GM18526 (cell line): ENCODE measurements at regions not wholly inside any gene's neighbourhood (a gene's known extent, or its start where the extent isn't known, plus 50 kb on each side); places are given as distances from the start of the nearest gene placed in this dataset.

Source experiments
- POLR2A ChIP-seq: IDR thresholded peaks from 3 replicates; pipeline ENCODE4 v1.6.1; 2011; ENCODE audit not compliant: insufficient read length; ENCODE audit errors: extremely low read depth

GRCh38 chrX:5431823-5432222 is 796.8 kb downstream of the NLGN4X start:
- TF ChIP-seq POLR2A, result no peak

GRCh38 chrX:5425119-5425518 is 803.5 kb downstream of the NLGN4X start:
- no peak for TF ChIP-seq POLR2A

GRCh38 chrX:5417381-5417780 is 811.3 kb downstream of the NLGN4X start:
- no peak for TF ChIP-seq POLR2A

- no peak for TF ChIP-seq POLR2A
These were observed 812.9 kb downstream of the NLGN4X start for GRCh38 chrX:5415738-5416137.

GRCh38 chrX:5409106-5409505 is 819.6 kb downstream of the NLGN4X start:
- no peak for TF ChIP-seq POLR2A

- TF ChIP-seq POLR2A, result no peak
These were observed 826.2 kb downstream of the NLGN4X start for GRCh38 chrX:5402461-5402860.

GRCh38 chrX:5399403-5399802 is 829.3 kb downstream of the NLGN4X start:
- no peak for TF ChIP-seq POLR2A

GRCh38 chrX:5397409-5397808 is 831.3 kb downstream of the NLGN4X start:
- TF ChIP-seq POLR2A, result no peak

GRCh38 chrX:5390376-5390775 is 838.3 kb downstream of the NLGN4X start:
- no peak for TF ChIP-seq POLR2A

GRCh38 chrX:5388087-5388486 is 840.6 kb downstream of the NLGN4X start:
- no peak for TF ChIP-seq POLR2A

- TF ChIP-seq POLR2A, result no peak
These were observed 848.2 kb downstream of the NLGN4X start for GRCh38 chrX:5380426-5380825.

- TF ChIP-seq POLR2A, result no peak
These were observed 886.8 kb downstream of the NLGN4X start for GRCh38 chrX:5341902-5342301.

- no peak for TF ChIP-seq POLR2A
These were observed 891.5 kb downstream of the NLGN4X start for GRCh38 chrX:5337160-5337559.

- no peak for TF ChIP-seq POLR2A
These were observed 904.1 kb downstream of the NLGN4X start for GRCh38 chrX:5324546-5324945.

GRCh38 chrX:5314148-5314547 is 914.5 kb downstream of the NLGN4X start:
- no peak for TF ChIP-seq POLR2A

GRCh38 chrX:5307416-5307815 is 921.3 kb downstream of the NLGN4X start:
- no peak for TF ChIP-seq POLR2A

- no peak for TF ChIP-seq POLR2A
These were observed 922.0 kb downstream of the NLGN4X start for GRCh38 chrX:5306654-5307121.

GRCh38 chrX:5305452-5305851 is 923.2 kb downstream of the NLGN4X start:
- TF ChIP-seq POLR2A, result no peak
